B cell (primary cell): ENCODE measurements at regions not wholly inside any gene's neighbourhood (a gene's known extent, or its start where the extent isn't known, plus 50 kb on each side); places are given as distances from the start of the nearest gene placed in this dataset.

ENCODE experiments used
- ATAC-seq: fragments of 200-7000 bp; cut with Tn5 transposase; one replicate; pipeline ENCODE4 v1.10.0; 2021; ENCODE audit warnings: low read depth, mild to moderate bottlenecking, moderate number of reproducible peaks, moderate library complexity
- CTCF ChIA-PET: fragments of 350-600 bp; sonication (Branson Sonifier 250); formaldehyde crosslinking; loops from one replicate; lab custom pipeline; 2021; ENCODE audit warnings: antibody characterized with exemption, inconsistent platforms; lab: Charles Lee
- POLR2A ChIA-PET: fragments of 350-600 bp; sonication (Branson Sonifier 250); formaldehyde crosslinking; loops from one replicate; lab custom pipeline; 2021; ENCODE audit warnings: antibody characterized with exemption; lab: Charles Lee
- DNase-seq: peaks from one replicate; pipeline ENCODE4 v3.0.0; 2013
- H2AFZ ChIP-seq: 2 replicates; pipeline ENCODE4 v1.6.1; 2012; ENCODE audit warnings: mild to moderate bottlenecking, low read depth, low read length; ENCODE audit not compliant: insufficient read depth, poor library complexity, severe bottlenecking
- H3K27ac ChIP-seq, 2 donors: 1 replicate in 1 of 2; 2 replicates in 1 of 2; pipeline ENCODE4 v1.5.1; 2012 to 2013; ENCODE audit warnings: low read length in 2 of 2, mild to moderate bottlenecking in 2 of 2, moderate library complexity in 1 of 2
- H3K27me3 ChIP-seq, 4 experiments: fragments of 200-600 bp in 1 of 4; sonication (generic) in 1 of 4; replicated peaks in 1 of 4; 1 replicate in 2 of 4; 2 replicates in 2 of 4; pipeline versions ENCODE4 v1.6.1 to v1.7.0; 2013 to 2016; ENCODE audit warnings: low read length in 3 of 4, mild to moderate bottlenecking in 2 of 4, mixed read lengths in 1 of 4, moderate library complexity in 1 of 4; ENCODE audit not compliant: insufficient read depth in 4 of 4, control insufficient read depth in 3 of 4; ENCODE audit errors: control extremely low read depth in 1 of 4
- H3K36me3 ChIP-seq, 2 experiments: replicated peaks in 1 of 2; 1 replicate in 1 of 2; 2 replicates in 1 of 2; pipeline versions ENCODE4 v1.6.1 to v1.7.1; 2013; ENCODE audit warnings: low read length in 1 of 2; ENCODE audit not compliant: insufficient read depth in 2 of 2, control insufficient read depth in 1 of 2; ENCODE audit errors: control extremely low read depth in 1 of 2, extremely low read depth in 1 of 2
- H3K4me1 ChIP-seq, 2 donors: fragments of 200-600 bp in 1 of 2; sonication (generic) in 1 of 2; 1 replicate in 1 of 2; 2 replicates in 1 of 2; pipeline versions ENCODE4 v1.5.1 to v1.6.1; 2013 to 2017; ENCODE audit warnings: low read length in 2 of 2; ENCODE audit not compliant: control insufficient read depth in 2 of 2, insufficient read depth in 2 of 2
- H3K4me2 ChIP-seq: replicated peaks from 2 replicates; pipeline ENCODE3; 2012; ENCODE audit warnings: mild to moderate bottlenecking, low read depth, low read length; ENCODE audit not compliant: poor library complexity, severe bottlenecking
- H3K4me3 ChIP-seq, 5 experiments: fragments of 200-600 bp in 1 of 5; sonication (generic) in 1 of 5; 1 replicate in 3 of 5; 2 replicates in 2 of 5; pipeline versions ENCODE4 v1.5.1 to v1.7.0; 2011 to 2016; ENCODE audit warnings: low read length in 4 of 5, mild to moderate bottlenecking in 4 of 5, low read depth in 2 of 5, control low read depth in 1 of 5, moderate library complexity in 1 of 5; ENCODE audit not compliant: insufficient read depth in 1 of 5; ENCODE audit errors: control extremely low read depth in 1 of 5, extremely low read depth in 1 of 5
- H3K79me2 ChIP-seq: fragments of 200-600 bp; sonication (generic); one replicate; pipeline ENCODE4 v1.6.0; 2016; ENCODE audit warnings: low read length; ENCODE audit not compliant: control insufficient read depth, insufficient read depth
- H3K9ac ChIP-seq: fragments of 200-600 bp; sonication (generic); 2 replicates; pipeline ENCODE4 v1.6.1; 2017; ENCODE audit warnings: mild to moderate bottlenecking, low read length, moderate library complexity
- H3K9me3 ChIP-seq, 3 donors: one replicate each; pipeline versions ENCODE4 v1.6.1 to v1.7.1; 2013; ENCODE audit warnings: low read length in 2 of 3; ENCODE audit not compliant: control insufficient read depth in 2 of 3, insufficient read depth in 1 of 3; ENCODE audit errors: control extremely low read depth in 1 of 3
- H4K20me1 ChIP-seq: 2 replicates; pipeline ENCODE4 v1.6.0; 2012; ENCODE audit warnings: mild to moderate bottlenecking, low read length; ENCODE audit not compliant: insufficient read depth, control insufficient read depth, poor library complexity, severe bottlenecking
- H3K27ac Mint-ChIP-seq: one replicate; pipeline ENCODE4 v1.8.0; 2021; ENCODE audit warnings: mixed read lengths
- H3K27me3 Mint-ChIP-seq: one replicate; pipeline ENCODE4 v1.8.0; 2021; ENCODE audit warnings: mixed read lengths
- H3K4me1 Mint-ChIP-seq: one replicate; pipeline ENCODE4 v1.8.0; 2021; ENCODE audit warnings: mixed read lengths
- H3K4me3 Mint-ChIP-seq: one replicate; pipeline ENCODE4 v1.8.0; 2021; ENCODE audit warnings: mixed read lengths
- H3K9me3 Mint-ChIP-seq: one replicate; pipeline ENCODE4 v1.8.0; 2022; ENCODE audit warnings: mixed read lengths; ENCODE audit not compliant: insufficient read depth
- CTCF ChIP-seq: fragments of 200-600 bp; IDR thresholded peaks from one replicate; pipeline ENCODE4 v1.8.0; 2022; ENCODE audit warnings: antibody characterized with exemption, mild to moderate bottlenecking
- EZH2 ChIP-seq: IDR thresholded peaks from 2 replicates; pipeline ENCODE4 v1.6.1; 2012; ENCODE audit warnings: borderline replicate concordance, low read depth, mild to moderate bottlenecking, moderate library complexity, low read length; ENCODE audit not compliant: insufficient read depth, poor library complexity, severe bottlenecking
- WGBS: methylation state at CpG from one replicate; pipeline ENCODE4 v1.1.5; 2013; ENCODE audit warnings: missing lambda C conversion rate; ENCODE audit not compliant: insufficient coverage; 5-methylcytosine and 5-hydroxymethylcytosine counted together
- intact Hi-C: fragments of 100-400 bp; cut with micrococcal nuclease; formaldehyde crosslinking; loops from one replicate; pipeline ENCODE4 v1.10.0; 2022

GRCh38 chr4:19026281-19026680, 1004.7 kb upstream of the LCORL start:
- DNase-seq: no peak
- Histone ChIP-seq H3K9ac (no peak overlapping the region), H3K36me3 (no peaks in the 10 kb centered on the region), H3K27ac (no peak overlapping the region), H3K79me2 (no peaks in the 10 kb centered on the region), H4K20me1 (no peaks in the 10 kb centered on the region), H3K9me3 (no peaks in the 10 kb centered on the region), H3K4me3 (no peak overlapping the region), H2AFZ (no peak overlapping the region), H3K27me3 (no peaks in the 10 kb centered on the region), H3K4me2 (no peak overlapping the region), H3K4me1 (no peaks in the 10 kb centered on the region)
- Mint-ChIP-seq H3K27me3 (no peaks in the 10 kb centered on the region), H3K4me3 (no peak overlapping the region), H3K27ac (no peak overlapping the region), H3K9me3 (no peaks in the 10 kb centered on the region), H3K4me1 (no peaks in the 10 kb centered on the region)
- ATAC-seq: no peak
- intact Hi-C loops: no loop called here
- ChIA-PET CTCF (no interaction called here), POLR2A (no interaction called here)
- TF ChIP-seq EZH2 (no peak), CTCF (no peak)
- WGBS: 73% methylated on average over 1 of the region's 1 CpG

GRCh38 chr4:19025031-19025430, 1003.5 kb upstream of the LCORL start:
- Histone ChIP-seq H3K27me3 (no peaks in the 10 kb centered on the region), H3K36me3 (no peaks in the 10 kb centered on the region), H3K9me3 (no peaks in the 10 kb centered on the region), H3K4me1 (no peaks in the 10 kb centered on the region), H4K20me1 (no peaks in the 10 kb centered on the region), H3K4me2 (no peak overlapping the region), H3K79me2 (no peaks in the 10 kb centered on the region), H2AFZ (no peak overlapping the region), H3K27ac (no peak overlapping the region), H3K9ac (no peak overlapping the region), H3K4me3 (no peak overlapping the region)
- ChIA-PET CTCF (interaction anchor here (1.4 kb wide), 1 partner anchor 11 kb away, joined by 3 read pairs; no protein-coding TSS in a partner anchor), POLR2A (no interaction called here)
- intact Hi-C loops: no loop called here
- WGBS: no CpG with 5 or more reads among the region's 2 CpGs
- no peak overlapping the region for H3K27ac Mint-ChIP-seq
- no peaks in the 10 kb centered on the region for H3K4me1 Mint-ChIP-seq
- no peaks in the 10 kb centered on the region for H3K9me3 Mint-ChIP-seq
- no peaks in the 10 kb centered on the region for H3K27me3 Mint-ChIP-seq
- no peak overlapping the region for H3K4me3 Mint-ChIP-seq
- ATAC-seq (no peak), DNase-seq (no peak)
- TF ChIP-seq CTCF (no peak), EZH2 (no peak)
